GM19397 (cell line): ENCODE measurements at regions not wholly inside any gene's neighbourhood (a gene's known extent, or its start where the extent isn't known, plus 50 kb on each side); places are given as distances from the start of the nearest gene placed in this dataset.

Experiments used
- ATAC-seq: cut with Tn5 transposase; IDR thresholded peaks from one replicate; pipeline ENCODE4 v1.9.1; 2021; ENCODE audit warnings: mild to moderate bottlenecking, moderate library complexity; ENCODE audit not compliant: unreplicated experiment

GRCh38 chr5:110346893-110347358 is 379.5 kb downstream of the TMEM232 start:
- ATAC-seq = no peak

DNA sequence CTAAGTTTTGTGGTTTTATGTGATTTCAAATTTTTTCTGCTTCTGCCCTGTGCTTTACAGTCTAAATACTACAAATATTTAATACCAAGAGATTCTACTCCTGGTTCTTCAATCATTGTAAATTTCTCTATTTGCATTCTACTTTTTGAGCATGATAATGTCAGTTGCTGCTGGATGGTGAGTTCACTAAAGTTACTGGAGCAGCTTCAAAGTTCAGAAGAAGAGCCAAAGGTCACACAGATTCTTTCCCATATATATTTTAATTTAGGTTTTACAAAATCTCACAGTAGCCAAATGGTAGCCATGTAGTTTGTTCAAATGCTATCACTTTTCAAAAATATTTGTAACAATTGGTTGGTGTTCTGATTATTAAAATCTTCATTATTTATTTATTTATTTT is 378.7 kb downstream of the TMEM232 start:
- ATAC-seq = no peak

- no peak for ATAC-seq
These were observed 375.0 kb downstream of the TMEM232 start for GRCh38 chr5:110351430-110351829.

DNA sequence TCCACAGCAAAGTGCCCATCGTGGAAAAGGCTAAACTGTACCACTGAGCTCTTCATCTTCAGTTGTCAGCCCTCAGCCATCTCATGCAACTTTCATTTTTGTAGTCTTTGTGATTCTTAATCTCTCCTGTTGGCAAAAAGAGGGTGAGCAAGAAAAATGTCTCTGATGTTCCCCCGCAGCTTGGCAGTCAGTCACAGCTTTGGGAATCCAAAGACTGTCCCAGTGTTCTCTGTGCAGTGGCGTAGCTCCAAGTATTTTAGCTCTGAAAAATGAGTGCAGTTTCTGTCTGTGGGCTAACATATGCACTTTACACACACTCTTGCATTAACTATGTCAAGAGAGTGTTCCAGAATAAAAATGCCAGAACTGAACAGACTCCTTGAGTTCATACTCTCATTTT is 372.2 kb downstream of the TMEM232 start:
- no peak for ATAC-seq

DNA sequence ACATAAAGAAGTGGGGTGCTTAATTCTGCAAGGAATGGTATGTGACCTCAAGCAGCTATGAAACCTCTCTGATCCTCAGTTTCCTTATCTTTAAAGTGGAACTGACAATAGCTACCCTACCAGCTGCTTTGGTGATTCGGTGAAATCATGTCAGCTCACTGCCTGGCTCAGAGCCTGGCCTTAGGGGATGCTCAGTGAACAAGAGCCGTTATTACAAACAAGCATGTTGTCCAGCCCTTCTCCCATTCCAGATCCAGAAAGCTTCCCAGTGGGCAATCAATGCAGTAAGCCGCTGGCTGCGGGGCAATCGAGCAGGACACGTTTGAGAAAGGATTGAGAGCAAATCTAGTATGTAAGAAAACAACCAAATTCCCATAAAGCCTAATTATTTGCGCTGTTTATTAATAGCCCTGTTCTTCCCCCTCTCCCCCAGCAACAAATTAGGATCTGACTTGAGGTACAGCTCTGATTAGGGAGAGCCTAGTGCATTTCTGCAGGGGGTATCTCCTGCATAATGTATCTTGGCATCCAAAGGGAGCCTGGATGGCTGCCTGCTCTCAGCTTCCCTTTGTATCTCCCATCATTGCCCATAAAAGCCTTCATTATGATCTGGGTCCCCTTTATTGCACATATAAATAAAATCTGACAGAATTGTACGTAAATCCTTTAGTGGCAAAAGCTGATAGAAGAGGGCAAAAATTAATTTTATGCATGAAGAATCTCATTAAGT is 371.4 kb downstream of the TMEM232 start:
- no peak for ATAC-seq

DNA sequence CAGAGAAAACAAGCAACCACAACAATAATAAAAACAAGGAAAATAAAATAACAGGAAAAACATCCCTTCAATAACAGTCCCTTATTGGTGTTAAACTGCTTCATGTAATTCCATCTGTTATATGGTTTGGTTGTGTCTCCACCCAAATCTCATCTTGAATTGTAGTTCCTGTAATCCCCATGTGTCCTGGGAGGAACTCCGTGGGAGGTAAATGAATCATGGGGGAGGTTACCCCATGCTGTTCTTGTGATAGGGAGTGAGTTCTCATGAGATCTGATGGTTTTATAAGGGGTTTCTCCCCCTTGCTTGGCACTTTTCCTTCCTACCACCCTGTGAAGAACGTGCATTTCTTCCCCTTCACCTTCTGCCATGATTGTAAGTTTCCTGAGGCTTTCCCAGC is 369.8 kb downstream of the TMEM232 start:
- no peak for ATAC-seq

GRCh38 chr5:110359221-110359620 is 367.2 kb downstream of the TMEM232 start:
- ATAC-seq = no peak

DNA sequence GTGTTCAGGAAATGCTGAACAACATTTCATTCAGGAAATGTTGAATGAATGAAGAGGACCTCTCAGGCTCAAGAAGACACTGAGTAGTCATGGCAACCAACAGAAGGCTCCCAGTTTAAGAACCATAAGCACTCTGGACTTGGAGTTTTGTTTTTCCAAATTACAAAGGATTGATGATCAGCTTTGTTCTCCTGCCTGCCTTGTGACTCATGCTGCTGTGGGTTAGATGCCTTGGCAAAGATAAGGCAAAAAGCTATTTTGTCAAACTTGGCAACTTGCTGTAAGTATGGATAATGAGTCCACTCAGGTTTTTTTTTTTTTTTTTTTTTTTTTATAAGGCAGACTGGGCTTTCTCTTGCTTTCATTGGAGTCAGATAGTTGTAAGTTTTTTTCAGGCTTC is 365.0 kb downstream of the TMEM232 start:
- ATAC-seq = no peak

- no peak for ATAC-seq
These were observed 364.2 kb downstream of the TMEM232 start for GRCh38 chr5:110362261-110362660.

DNA sequence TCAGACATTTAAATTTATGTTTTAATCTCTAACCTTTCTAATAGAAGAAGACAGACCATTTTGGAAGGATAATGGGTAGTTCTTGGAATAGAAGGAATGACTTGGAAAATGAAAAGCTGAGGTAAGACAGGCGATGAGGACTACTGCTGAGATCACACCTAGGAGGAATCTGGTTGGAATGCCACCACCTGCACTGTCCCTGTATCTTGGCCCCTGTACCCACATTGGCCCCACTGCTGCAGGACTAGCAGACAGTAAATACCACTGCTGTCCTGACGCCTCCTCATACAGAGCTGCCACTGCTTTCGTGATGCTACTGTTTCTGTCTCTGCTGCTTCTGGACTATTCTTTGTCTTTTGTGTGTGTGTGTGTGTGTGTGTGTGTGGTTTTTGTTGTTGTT is 359.8 kb downstream of the TMEM232 start:
- ATAC-seq = no peak
